CD4-positive, alpha-beta T cell treated with Interleukin-15 for 1 hour (primary cell): ENCODE measurements at regions not wholly inside any gene's neighbourhood (a gene's known extent, or its start where the extent isn't known, plus 50 kb on each side); places are given as distances from the start of the nearest gene placed in this dataset.

Experiments used
- DNase-seq: peaks from one replicate; pipeline ENCODE4 v3.0.0-alpha.2; 2020

- DNase-seq: no peak
Measured at GRCh38 chr13:34587576-34587975, 354.5 kb upstream of the NBEA start.

GRCh38 chr13:34588362-34588761 is 353.7 kb upstream of the NBEA start:
- DNase-seq: no peak

- no peak for DNase-seq
Measured at GRCh38 chr13:34589581-34589980, 352.5 kb upstream of the NBEA start.

GRCh38 chr13:34591129-34591528 is 350.9 kb upstream of the NBEA start:
- no peak for DNase-seq

GRCh38 chr13:34591900-34592529 is 350.1 kb upstream of the NBEA start:
- DNase-seq: no peak

GRCh38 chr13:34593658-34594057 is 348.4 kb upstream of the NBEA start:
- no peak for DNase-seq

GRCh38 chr13:34594507-34594906 is 347.6 kb upstream of the NBEA start:
- DNase-seq: no peak

GRCh38 chr13:34608331-34608730 is 333.7 kb upstream of the NBEA start:
- no peak for DNase-seq

GRCh38 chr13:34611671-34612070 is 330.4 kb upstream of the NBEA start:
- no peak for DNase-seq

GRCh38 chr13:34617473-34618083 is 324.5 kb upstream of the NBEA start:
- DNase-seq: no peak

GRCh38 chr13:34618654-34619053 is 323.4 kb upstream of the NBEA start:
- DNase-seq: no peak

GRCh38 chr13:34619326-34619725 is 322.7 kb upstream of the NBEA start:
- no peak for DNase-seq

GRCh38 chr13:34620074-34620850 is 321.8 kb upstream of the NBEA start:
- no peak for DNase-seq

GRCh38 chr13:34620862-34621261 is 321.2 kb upstream of the NBEA start:
- no peak for DNase-seq

- DNase-seq: no peak
Measured at GRCh38 chr13:34623331-34623730, 318.7 kb upstream of the NBEA start.

GRCh38 chr13:34627509-34628208 is 314.4 kb upstream of the NBEA start:
- DNase-seq: no peak

GRCh38 chr13:34628209-34628682 is 313.8 kb upstream of the NBEA start:
- no peak for DNase-seq

GRCh38 chr13:34634448-34634847 is 307.6 kb upstream of the NBEA start:
- DNase-seq: no peak

GRCh38 chr13:34637138-34637537 is 304.9 kb upstream of the NBEA start:
- no peak for DNase-seq

GRCh38 chr13:34637636-34638035 is 304.4 kb upstream of the NBEA start:
- no peak for DNase-seq

- DNase-seq: no peak
Measured at GRCh38 chr13:34638897-34639296, 303.2 kb upstream of the NBEA start.

GRCh38 chr13:34640179-34640992 is 301.7 kb upstream of the NBEA start:
- DNase-seq: no peak

- no peak for DNase-seq
Measured at GRCh38 chr13:34640993-34641330, 301.1 kb upstream of the NBEA start.
